HFFc6 (cell line): ENCODE measurements at regions not wholly inside any gene's neighbourhood (a gene's known extent, or its start where the extent isn't known, plus 50 kb on each side); places are given as distances from the start of the nearest gene placed in this dataset.
"Not testable (repeated sequence)": the region's sequence is repeated elsewhere in the genome, so short reads cannot be mapped to it uniquely, and the experiment has no call there.

Experiments
- DNase-seq: peaks from one replicate; pipeline ENCODE4 v3.0.0-alpha.2; 2018
- H3K27ac Mint-ChIP-seq: 2 replicates; pipeline ENCODE4 v1.8.0; 2020; ENCODE audit warnings: mild to moderate bottlenecking, mixed read lengths
- H3K27me3 Mint-ChIP-seq: 2 replicates; pipeline ENCODE4 v1.8.0; 2021; ENCODE audit warnings: mild to moderate bottlenecking, moderate library complexity, mixed read lengths; ENCODE audit not compliant: insufficient read depth
- H3K36me3 Mint-ChIP-seq: 2 replicates; pipeline ENCODE4 v1.8.0; 2021; ENCODE audit warnings: low read depth, mixed read lengths
- H3K4me1 Mint-ChIP-seq: 2 replicates; pipeline ENCODE4 v1.8.0; 2020; ENCODE audit warnings: low read depth, mixed read lengths
- H3K4me3 Mint-ChIP-seq: 2 replicates; pipeline ENCODE4 v1.8.0; 2020; ENCODE audit warnings: mild to moderate bottlenecking, moderate library complexity, mixed read lengths
- H3K9me3 Mint-ChIP-seq: 2 replicates; pipeline ENCODE4 v1.8.0; 2020; ENCODE audit warnings: mild to moderate bottlenecking, mixed read lengths
- TF ChIP-seq, protein P1 (sequence below): fragments of 200-600 bp; sonication (generic); IDR thresholded peaks from 2 replicates; pipeline ENCODE4 v1.5.0; 2021; ENCODE audit warnings: antibody characterized with exemption, mild to moderate bottlenecking

DNA sequence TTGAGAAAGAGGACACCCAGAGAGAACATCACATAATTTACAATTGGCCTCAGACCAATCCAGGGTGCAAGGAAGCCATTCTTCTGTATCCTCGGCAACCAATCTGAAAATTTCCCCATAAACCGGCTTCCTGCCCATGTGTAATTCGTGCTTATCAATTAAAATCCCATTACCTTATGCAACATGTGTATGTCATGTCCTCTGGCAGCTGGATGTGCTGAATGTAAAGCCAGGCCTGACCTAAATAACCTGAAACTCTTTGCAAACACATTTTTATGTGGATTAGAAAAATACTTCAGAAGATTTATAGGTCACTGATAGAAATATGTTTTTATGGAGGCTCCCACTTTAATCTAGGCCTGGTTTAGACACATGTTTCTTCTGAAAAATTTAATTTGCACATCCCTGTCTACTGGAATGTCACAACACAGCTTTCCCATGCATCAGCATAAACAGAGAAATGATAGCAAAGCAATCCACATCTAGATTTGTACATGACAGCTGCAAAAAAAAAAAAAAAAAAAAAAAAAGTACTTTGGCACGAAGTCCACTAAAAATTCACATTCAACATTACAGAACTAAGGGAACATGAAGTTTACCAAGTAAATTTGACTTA lies 69.4 kb upstream of the SAMSN1 start:
- Mint-ChIP-seq H3K4me3 (no peak overlapping the region), H3K36me3 (no peaks in the 10 kb centered on the region), H3K27ac (no peak overlapping the region), H3K9me3 (peaks cover 21% of the 10 kb centered on the region), H3K4me1 (no peaks in the 10 kb centered on the region), H3K27me3 (no peaks in the 10 kb centered on the region; the same call in 1 of the 2 replicates)
- TF ChIP-seq, protein P1, sequence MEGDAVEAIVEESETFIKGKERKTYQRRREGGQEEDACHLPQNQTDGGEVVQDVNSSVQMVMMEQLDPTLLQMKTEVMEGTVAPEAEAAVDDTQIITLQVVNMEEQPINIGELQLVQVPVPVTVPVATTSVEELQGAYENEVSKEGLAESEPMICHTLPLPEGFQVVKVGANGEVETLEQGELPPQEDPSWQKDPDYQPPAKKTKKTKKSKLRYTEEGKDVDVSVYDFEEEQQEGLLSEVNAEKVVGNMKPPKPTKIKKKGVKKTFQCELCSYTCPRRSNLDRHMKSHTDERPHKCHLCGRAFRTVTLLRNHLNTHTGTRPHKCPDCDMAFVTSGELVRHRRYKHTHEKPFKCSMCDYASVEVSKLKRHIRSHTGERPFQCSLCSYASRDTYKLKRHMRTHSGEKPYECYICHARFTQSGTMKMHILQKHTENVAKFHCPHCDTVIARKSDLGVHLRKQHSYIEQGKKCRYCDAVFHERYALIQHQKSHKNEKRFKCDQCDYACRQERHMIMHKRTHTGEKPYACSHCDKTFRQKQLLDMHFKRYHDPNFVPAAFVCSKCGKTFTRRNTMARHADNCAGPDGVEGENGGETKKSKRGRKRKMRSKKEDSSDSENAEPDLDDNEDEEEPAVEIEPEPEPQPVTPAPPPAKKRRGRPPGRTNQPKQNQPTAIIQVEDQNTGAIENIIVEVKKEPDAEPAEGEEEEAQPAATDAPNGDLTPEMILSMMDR, result no peak
- no peak for DNase-seq

DNA sequence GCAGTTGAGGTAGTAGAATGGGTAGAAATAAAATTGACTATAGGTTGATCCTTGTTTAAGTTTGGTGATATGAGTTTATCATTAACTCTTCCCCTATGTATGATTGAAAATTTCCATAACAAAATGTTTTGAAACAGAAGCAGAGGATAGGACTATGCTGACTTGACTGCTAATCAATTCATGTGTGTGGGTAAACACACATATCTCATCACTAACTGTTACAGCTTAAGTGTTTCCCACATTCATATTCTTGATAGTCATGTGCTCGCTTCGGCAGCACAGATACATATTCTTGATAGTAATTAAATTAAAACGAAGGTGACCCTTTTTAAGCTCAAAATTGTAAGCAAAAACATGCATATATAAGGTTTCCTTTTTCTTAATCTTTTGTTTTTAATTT lies 68.2 kb upstream of the SAMSN1 start:
- DNase-seq, result no peak
- H3K4me1 Mint-ChIP-seq, result no peaks in the 10 kb centered on the region
- H3K27ac Mint-ChIP-seq, result no peak overlapping the region
- TF ChIP-seq, protein P1, result no peak
- H3K27me3 Mint-ChIP-seq, result no peaks in the 10 kb centered on the region
- H3K9me3 Mint-ChIP-seq, result peaks cover 18% of the 10 kb centered on the region
- no peak overlapping the region for H3K4me3 Mint-ChIP-seq
- no peaks in the 10 kb centered on the region for H3K36me3 Mint-ChIP-seq

DNA sequence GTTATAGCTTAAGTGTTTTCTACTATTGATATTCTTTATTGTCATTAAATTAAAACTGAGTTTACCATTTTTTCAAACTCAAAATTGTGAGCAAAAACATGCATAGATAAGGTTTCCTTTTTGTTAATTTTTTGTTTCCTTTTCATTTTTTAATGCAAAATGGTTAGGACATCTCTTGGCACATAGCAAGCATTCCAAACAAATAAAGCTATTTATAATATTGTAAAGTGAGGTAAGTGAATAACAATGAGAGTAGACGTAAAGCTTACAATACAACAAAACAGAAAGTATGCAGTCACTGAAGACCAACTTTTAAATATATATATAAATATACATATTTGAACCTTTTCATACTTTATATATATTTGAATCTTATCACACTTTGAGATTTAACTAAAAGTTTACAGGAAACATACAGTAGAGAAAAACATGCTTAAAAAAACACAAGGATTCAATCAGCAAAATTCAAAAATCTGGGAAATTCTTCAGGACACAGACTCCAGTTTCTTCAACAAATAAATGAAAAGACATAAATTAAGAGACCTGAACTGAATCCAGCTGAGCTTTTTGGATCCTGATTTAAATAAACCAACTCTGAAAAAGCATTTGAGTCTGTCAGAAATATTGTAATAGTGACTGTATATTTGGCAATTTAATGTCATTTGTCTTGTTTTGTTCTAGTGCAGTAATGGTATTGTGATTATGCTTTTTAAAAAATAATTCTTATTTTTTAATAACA lies 67.5 kb upstream of the SAMSN1 start:
- no peaks in the 10 kb centered on the region for H3K27me3 Mint-ChIP-seq
- H3K4me1 Mint-ChIP-seq, result no peaks in the 10 kb centered on the region
- peaks cover 14% of the 10 kb centered on the region for H3K9me3 Mint-ChIP-seq
- TF ChIP-seq, protein P1, result no peak
- no peak overlapping the region for H3K4me3 Mint-ChIP-seq
- H3K27ac Mint-ChIP-seq, result no peak overlapping the region
- H3K36me3 Mint-ChIP-seq, result no peaks in the 10 kb centered on the region
- DNase-seq, result no peak

- H3K36me3 Mint-ChIP-seq, H3K4me3 Mint-ChIP-seq, H3K4me1 Mint-ChIP-seq, H3K27me3 Mint-ChIP-seq, DNase-seq, H3K27ac Mint-ChIP-seq: not testable (repeated sequence)
- peaks cover 22% of the 10 kb centered on the region for H3K9me3 Mint-ChIP-seq
Observed at GRCh38 chr21:14610119-14610518, 64.0 kb upstream of the SAMSN1 start.

DNA sequence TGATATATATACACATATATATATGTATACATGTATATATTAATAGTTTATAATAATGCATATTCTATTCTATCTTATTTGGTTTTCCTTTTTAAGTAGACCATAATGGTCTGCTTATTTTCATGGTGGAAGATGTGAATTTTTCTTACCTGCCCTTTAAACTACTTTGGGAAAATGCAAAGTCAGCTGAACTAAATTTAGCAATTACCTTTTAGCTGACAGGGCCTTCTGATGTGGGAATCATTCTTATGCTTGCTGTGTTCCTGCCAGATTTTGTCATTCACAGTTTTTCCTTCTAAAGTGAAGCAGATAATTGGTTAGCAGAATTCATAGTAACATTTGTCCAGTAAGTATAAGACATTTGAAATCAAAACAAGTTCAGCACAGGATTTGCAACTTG lies 63.2 kb upstream of the SAMSN1 start:
- Mint-ChIP-seq H3K27me3 (no peaks in the 10 kb centered on the region), H3K27ac (no peak overlapping the region), H3K36me3 (no peaks in the 10 kb centered on the region), H3K4me3 (no peak overlapping the region), H3K4me1 (no peaks in the 10 kb centered on the region), H3K9me3 (peaks cover 29% of the 10 kb centered on the region)
- TF ChIP-seq, protein P1, result no peak
- no peak for DNase-seq

DNA sequence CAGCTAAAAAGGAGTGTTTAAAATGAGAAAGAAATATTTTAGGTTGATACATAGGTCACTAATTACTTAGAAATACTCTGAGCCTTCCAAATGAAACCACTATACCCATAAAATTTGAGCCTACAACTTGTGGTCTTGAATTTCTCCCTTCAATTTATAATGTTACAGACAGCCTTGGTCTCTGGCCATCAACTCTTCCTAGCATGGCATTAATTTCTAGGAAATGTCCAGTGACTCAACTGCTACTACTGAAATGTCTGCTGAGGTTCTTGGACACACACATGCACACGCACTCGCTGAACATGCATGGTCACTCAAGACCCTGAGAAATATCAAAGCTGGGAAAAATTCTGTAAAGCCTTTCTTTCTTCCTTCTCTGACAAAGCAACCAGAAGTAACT lies 61.1 kb upstream of the SAMSN1 start:
- no peaks in the 10 kb centered on the region for H3K27me3 Mint-ChIP-seq
- peaks cover 40% of the 10 kb centered on the region for H3K9me3 Mint-ChIP-seq
- no peak for DNase-seq
- no peaks in the 10 kb centered on the region for H3K36me3 Mint-ChIP-seq
- H3K4me1 Mint-ChIP-seq, result no peaks in the 10 kb centered on the region
- TF ChIP-seq, protein P1, result no peak
- H3K4me3 Mint-ChIP-seq, result no peak overlapping the region
- no peak overlapping the region for H3K27ac Mint-ChIP-seq
